Loucy (cell line): ENCODE measurements at regions not wholly inside any gene's neighbourhood (a gene's known extent, or its start where the extent isn't known, plus 50 kb on each side); places are given as distances from the start of the nearest gene placed in this dataset.

Source experiments
- EZH2phosphoT487 ChIP-seq: fragments of 200-600 bp; IDR thresholded peaks from 2 replicates; pipeline ENCODE4 v1.6.1; 2018; ENCODE audit warnings: antibody characterized with exemption, mild to moderate bottlenecking, moderate library complexity, borderline replicate concordance
- TF ChIP-seq, protein P1 (sequence below): fragments of 200-600 bp; sonication (generic); conservative IDR thresholded peaks from 2 replicates; pipeline ENCODE4 v1.5.1; 2014; ENCODE audit warnings: mild to moderate bottlenecking, antibody characterized with exemption, low read length

DNA sequence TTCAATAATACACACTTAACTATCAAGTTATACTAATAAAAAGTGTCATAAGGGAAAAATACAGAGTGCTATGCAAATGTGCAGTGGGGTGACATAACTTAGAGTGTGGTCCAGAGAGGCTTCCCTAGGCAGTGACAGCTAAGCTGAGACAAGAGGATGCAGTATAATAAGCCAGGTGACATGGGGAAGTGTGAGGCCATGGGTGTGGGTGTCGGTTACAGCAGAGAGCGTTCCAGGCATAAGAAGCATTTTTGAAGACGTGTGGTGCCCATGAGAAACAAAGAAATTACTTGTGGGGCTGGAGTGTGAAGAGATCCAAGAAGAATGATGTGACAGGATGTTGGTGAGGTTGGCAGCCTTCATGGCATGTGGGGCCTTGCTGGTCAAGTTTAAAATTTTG, 78.1 kb upstream of the PICALM start:
- TF ChIP-seq, protein P1, sequence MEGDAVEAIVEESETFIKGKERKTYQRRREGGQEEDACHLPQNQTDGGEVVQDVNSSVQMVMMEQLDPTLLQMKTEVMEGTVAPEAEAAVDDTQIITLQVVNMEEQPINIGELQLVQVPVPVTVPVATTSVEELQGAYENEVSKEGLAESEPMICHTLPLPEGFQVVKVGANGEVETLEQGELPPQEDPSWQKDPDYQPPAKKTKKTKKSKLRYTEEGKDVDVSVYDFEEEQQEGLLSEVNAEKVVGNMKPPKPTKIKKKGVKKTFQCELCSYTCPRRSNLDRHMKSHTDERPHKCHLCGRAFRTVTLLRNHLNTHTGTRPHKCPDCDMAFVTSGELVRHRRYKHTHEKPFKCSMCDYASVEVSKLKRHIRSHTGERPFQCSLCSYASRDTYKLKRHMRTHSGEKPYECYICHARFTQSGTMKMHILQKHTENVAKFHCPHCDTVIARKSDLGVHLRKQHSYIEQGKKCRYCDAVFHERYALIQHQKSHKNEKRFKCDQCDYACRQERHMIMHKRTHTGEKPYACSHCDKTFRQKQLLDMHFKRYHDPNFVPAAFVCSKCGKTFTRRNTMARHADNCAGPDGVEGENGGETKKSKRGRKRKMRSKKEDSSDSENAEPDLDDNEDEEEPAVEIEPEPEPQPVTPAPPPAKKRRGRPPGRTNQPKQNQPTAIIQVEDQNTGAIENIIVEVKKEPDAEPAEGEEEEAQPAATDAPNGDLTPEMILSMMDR = no peak
- no peak for TF ChIP-seq EZH2phosphoT487
